SH-SY5Y (cell line): ENCODE measurements at regions not wholly inside any gene's neighbourhood (a gene's known extent, or its start where the extent isn't known, plus 50 kb on each side); places are given as distances from the start of the nearest gene placed in this dataset.

Source experiments
- GATA2 ChIP-seq: IDR thresholded peaks from 2 replicates; pipeline ENCODE4 v1.6.1; 2011; ENCODE audit warnings: mild to moderate bottlenecking, low read depth, low read length
- GATA3 ChIP-seq: IDR thresholded peaks from 2 replicates; pipeline ENCODE4 v1.6.1; 2011; ENCODE audit warnings: low read depth, mild to moderate bottlenecking, low read length, moderate library complexity

DNA sequence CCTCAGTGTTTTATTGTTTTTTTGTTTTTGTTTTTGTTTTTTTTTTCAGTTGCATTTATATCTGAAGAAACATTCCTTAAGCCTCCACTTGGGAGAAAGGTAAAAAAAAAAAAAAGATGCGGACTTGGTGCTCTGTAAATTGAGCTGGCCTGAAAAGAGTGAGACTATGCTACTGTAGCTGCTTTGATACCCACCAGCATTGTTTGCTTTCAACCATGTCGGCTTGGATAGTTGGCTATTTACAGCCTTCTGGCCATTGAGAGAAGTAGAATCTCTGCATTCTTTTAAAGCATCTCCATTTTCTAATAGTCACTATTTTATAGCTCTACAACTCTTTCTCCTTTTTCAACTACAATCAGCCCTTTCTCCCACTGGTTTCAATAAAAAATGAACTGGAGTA lies 149.6 kb downstream of the ZIC4 start:
- TF ChIP-seq GATA2 (no peak), GATA3 (no peak)

GRCh38 chr3:147246906-147247305 lies 159.4 kb downstream of the ZIC4 start:
- TF ChIP-seq GATA2 (no peak), GATA3 (no peak)

DNA sequence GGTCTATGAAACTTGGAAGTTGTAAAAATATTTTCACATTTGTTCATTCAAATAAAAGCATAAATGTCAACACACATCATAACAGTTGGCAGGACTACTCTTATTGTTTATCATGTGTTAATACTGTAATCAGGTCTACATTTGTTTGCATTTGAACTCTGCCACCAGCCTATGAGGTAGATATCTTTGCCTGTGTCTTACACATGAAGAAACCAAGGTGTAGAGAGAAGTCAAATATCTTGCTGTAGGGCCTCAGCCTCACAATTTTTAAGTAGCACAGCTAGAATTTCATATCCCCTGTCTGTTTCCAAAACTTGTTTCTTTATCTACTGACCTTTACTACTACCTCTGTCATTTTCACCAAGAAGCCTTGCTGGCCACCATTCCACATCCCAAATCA lies 161.9 kb downstream of the ZIC4 start:
- TF ChIP-seq GATA2 (no peak), GATA3 (no peak)

GRCh38 chr3:147240581-147240980 lies 165.8 kb downstream of the ZIC4 start:
- TF ChIP-seq GATA2 (no peak), GATA3 (no peak)

GRCh38 chr3:147237991-147238390 lies 168.4 kb downstream of the ZIC4 start:
- TF ChIP-seq GATA3: no peak
- TF ChIP-seq GATA2: no peak

DNA sequence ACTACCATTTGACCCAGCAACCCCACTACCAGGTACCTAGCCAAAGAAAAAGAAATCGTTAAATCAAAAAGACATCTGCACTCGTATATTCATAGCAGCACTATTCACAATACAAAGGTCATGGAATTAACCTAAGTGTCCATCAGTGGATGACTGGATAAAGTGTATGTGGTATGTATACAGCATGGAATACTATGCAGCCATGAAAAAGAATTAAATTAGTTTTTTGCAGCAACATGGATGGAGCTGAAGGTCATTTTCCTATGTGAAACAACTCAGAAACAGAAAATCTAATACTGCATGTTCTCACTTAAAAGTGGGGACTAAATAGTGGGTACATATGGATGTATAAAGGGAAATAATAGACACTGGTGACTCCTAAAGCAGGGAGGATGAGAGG lies 175.2 kb downstream of the ZIC4 start:
- TF ChIP-seq GATA3 (no peak), GATA2 (no peak)

DNA sequence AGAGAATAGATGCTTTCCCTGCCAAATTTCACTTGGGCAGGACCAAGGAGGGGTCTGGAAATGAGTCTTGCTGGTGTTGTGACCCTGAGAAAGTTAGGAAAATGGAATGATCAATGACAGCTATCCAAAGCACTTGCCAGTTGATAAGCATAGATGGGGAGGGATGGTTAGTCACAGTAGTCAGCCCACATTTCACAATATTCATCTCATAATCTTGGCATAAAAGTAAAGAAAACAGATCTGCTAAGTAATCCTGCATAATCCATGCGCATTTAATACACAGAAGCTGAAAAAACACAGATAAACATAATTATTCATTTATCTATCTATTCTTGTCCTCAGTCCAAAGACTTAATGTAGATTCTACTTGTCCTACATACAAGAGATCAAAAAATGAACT lies 184.1 kb downstream of the ZIC4 start:
- TF ChIP-seq GATA2: no peak
- no peak for TF ChIP-seq GATA3

DNA sequence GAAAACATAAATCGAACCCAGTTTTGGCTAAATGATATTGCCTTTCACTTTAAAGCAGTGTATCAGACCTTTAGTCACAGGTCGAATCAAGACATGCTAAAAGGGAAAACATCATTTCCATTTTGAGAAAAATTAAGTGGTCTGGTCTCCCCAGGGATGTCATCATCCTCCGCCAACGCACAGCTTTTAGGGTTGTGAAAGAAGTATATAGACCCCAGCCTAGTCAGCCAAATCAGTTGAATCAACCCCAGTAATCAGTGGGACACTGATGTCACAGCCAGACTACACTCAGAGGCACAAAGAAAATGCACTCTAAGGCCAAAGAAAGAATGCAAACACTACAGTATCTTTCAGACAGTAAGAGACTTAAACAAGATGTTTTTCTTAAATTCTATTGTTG lies 187.4 kb downstream of the ZIC4 start:
- TF ChIP-seq GATA3 (no peak), GATA2 (no peak)

- TF ChIP-seq GATA2: no peak
- TF ChIP-seq GATA3: no peak
Observed at GRCh38 chr3:147216143-147216673, 190.1 kb downstream of the ZIC4 start.

- TF ChIP-seq GATA2 (no peak), GATA3 (no peak)
Observed at GRCh38 chr3:147215660-147216059, 190.7 kb downstream of the ZIC4 start.

GRCh38 chr3:147213633-147214032 lies 192.7 kb downstream of the ZIC4 start:
- TF ChIP-seq GATA2 (no peak), GATA3 (no peak)

GRCh38 chr3:147210676-147211075 lies 195.7 kb downstream of the ZIC4 start:
- TF ChIP-seq GATA2: no peak
- TF ChIP-seq GATA3: no peak

DNA sequence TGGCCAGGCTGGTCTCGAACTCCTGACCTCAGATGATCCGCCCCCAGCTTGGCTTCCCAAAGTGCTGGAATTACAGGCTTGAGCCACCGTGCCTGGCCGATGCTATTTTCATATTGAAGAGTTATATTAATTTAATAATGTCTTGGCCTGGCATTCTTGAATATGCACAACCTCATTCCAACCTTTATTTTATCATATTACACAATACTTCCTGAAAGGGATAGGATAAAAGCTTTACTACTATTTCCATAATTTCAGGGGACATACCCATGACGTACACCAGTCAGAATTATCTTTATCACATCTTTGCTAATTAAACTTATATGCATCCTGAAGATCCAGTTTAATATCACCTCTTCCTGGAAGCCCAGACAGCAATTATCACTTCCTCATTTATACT lies 205.3 kb downstream of the ZIC4 start:
- no peak for TF ChIP-seq GATA3
- no peak for TF ChIP-seq GATA2

DNA sequence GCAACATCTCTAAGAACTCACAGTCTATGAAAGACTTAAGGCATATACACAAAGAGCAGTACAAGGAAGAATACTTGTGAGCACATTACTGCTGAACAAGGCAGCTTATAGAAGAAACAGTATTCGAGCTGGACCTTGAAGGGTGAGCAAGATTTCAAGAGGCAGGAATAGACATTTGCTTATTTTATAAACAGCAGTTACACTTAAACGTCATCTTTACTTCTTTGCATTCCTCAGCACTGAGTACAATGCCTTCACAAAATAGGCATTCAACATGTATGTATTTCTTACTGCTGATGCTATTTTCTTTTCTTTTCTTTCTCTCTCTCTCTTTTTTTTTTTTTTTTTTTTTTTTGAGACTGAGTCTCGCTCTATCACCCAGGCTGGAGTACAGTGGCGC lies 205.8 kb downstream of the ZIC4 start:
- TF ChIP-seq GATA2 (no peak), GATA3 (no peak)

DNA sequence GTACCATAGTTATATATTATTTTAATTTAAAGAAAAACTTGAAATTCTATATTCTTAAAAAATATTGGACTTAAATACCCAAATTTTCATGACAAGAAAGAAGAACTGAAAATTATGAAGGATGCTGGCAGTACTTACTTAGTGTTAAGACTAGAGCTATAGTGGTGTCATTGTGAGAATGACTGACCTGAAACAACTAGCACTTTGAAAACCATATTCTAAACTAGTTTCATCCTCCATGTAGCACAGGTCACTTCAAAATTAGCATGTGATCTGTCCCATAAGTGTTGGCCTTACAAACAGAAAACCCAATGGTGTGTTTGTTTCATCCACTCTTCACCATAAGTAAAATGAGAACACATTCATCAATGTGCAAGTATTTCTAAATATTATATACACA lies 208.6 kb downstream of the ZIC4 start:
- TF ChIP-seq GATA2 (no peak), GATA3 (no peak)

- TF ChIP-seq GATA3: no peak
- TF ChIP-seq GATA2: no peak
Observed at GRCh38 chr3:147195887-147196286, 210.5 kb downstream of the ZIC4 start.
